T-helper 1 cell treated with Interleukin-12 subunit alpha and Interleukin-12 subunit beta and Interleukin-4 antibody, amounts not matched to agents 30 μg/mL and 1 μg/mL, for 36 hours (primary cell): ENCODE measurements at regions not wholly inside any gene's neighbourhood (a gene's known extent, or its start where the extent isn't known, plus 50 kb on each side); places are given as distances from the start of the nearest gene placed in this dataset.

Experiments used
- H3K27ac Mint-ChIP-seq: one replicate; pipeline ENCODE4 v1.8.0; 2021; ENCODE audit warnings: mild to moderate bottlenecking, mixed read lengths
- H3K27me3 Mint-ChIP-seq: one replicate; pipeline ENCODE4 v1.8.0; 2021; ENCODE audit warnings: low read depth, mixed read lengths
- H3K36me3 Mint-ChIP-seq: one replicate; pipeline ENCODE4 v1.8.0; 2021; ENCODE audit warnings: low read depth, mixed read lengths
- H3K4me1 Mint-ChIP-seq: one replicate; pipeline ENCODE4 v1.8.0; 2021; ENCODE audit warnings: low read depth, mixed read lengths
- H3K4me3 Mint-ChIP-seq: one replicate; pipeline ENCODE4 v1.8.0; 2021; ENCODE audit warnings: mild to moderate bottlenecking, moderate library complexity, mixed read lengths
- H3K9me3 Mint-ChIP-seq: one replicate; pipeline ENCODE4 v1.8.0; 2021; ENCODE audit warnings: mixed read lengths

GRCh38 chr2:784753-785152 lies 107.5 kb upstream of the TMEM18 start:
- Mint-ChIP-seq H3K4me1 (no peaks in the 10 kb centered on the region), H3K4me3 (no peak overlapping the region), H3K27me3 (no peaks in the 10 kb centered on the region), H3K36me3 (no peaks in the 10 kb centered on the region), H3K9me3 (peaks cover 7% of the 10 kb centered on the region), H3K27ac (no peak overlapping the region)

GRCh38 chr2:780581-780980 lies 103.4 kb upstream of the TMEM18 start:
- H3K27me3 Mint-ChIP-seq = no peaks in the 10 kb centered on the region
- H3K9me3 Mint-ChIP-seq = no peaks in the 10 kb centered on the region
- no peaks in the 10 kb centered on the region for H3K4me1 Mint-ChIP-seq
- no peak overlapping the region for H3K27ac Mint-ChIP-seq
- no peak overlapping the region for H3K4me3 Mint-ChIP-seq
- no peaks in the 10 kb centered on the region for H3K36me3 Mint-ChIP-seq

- Mint-ChIP-seq H3K4me3 (no peak overlapping the region), H3K4me1 (no peaks in the 10 kb centered on the region), H3K36me3 (no peaks in the 10 kb centered on the region), H3K9me3 (no peaks in the 10 kb centered on the region), H3K27me3 (no peaks in the 10 kb centered on the region), H3K27ac (no peak overlapping the region)
Observed at GRCh38 chr2:780002-780401, 102.8 kb upstream of the TMEM18 start.

- no peaks in the 10 kb centered on the region for H3K27me3 Mint-ChIP-seq
- no peaks in the 10 kb centered on the region for H3K9me3 Mint-ChIP-seq
- H3K27ac Mint-ChIP-seq = no peak overlapping the region
- no peaks in the 10 kb centered on the region for H3K4me1 Mint-ChIP-seq
- H3K36me3 Mint-ChIP-seq = no peaks in the 10 kb centered on the region
- H3K4me3 Mint-ChIP-seq = no peak overlapping the region
Observed at GRCh38 chr2:778731-779350, 101.6 kb upstream of the TMEM18 start.

GRCh38 chr2:777546-777945 lies 100.3 kb upstream of the TMEM18 start:
- H3K36me3 Mint-ChIP-seq = no peaks in the 10 kb centered on the region
- H3K4me3 Mint-ChIP-seq = no peak overlapping the region
- H3K4me1 Mint-ChIP-seq = no peaks in the 10 kb centered on the region
- H3K27ac Mint-ChIP-seq = no peak overlapping the region
- no peaks in the 10 kb centered on the region for H3K9me3 Mint-ChIP-seq
- no peaks in the 10 kb centered on the region for H3K27me3 Mint-ChIP-seq

- Mint-ChIP-seq H3K36me3 (no peaks in the 10 kb centered on the region), H3K9me3 (no peaks in the 10 kb centered on the region), H3K4me1 (no peaks in the 10 kb centered on the region), H3K4me3 (no peak overlapping the region), H3K27ac (no peak overlapping the region), H3K27me3 (no peaks in the 10 kb centered on the region)
Observed at GRCh38 chr2:777051-777450, 99.8 kb upstream of the TMEM18 start.

GRCh38 chr2:776487-776886 lies 99.3 kb upstream of the TMEM18 start:
- Mint-ChIP-seq H3K4me3 (no peak overlapping the region), H3K36me3 (no peaks in the 10 kb centered on the region), H3K27ac (no peak overlapping the region), H3K9me3 (no peaks in the 10 kb centered on the region), H3K4me1 (no peaks in the 10 kb centered on the region), H3K27me3 (no peaks in the 10 kb centered on the region)

- no peaks in the 10 kb centered on the region for H3K4me1 Mint-ChIP-seq
- H3K9me3 Mint-ChIP-seq = no peaks in the 10 kb centered on the region
- no peak overlapping the region for H3K27ac Mint-ChIP-seq
- H3K27me3 Mint-ChIP-seq = no peaks in the 10 kb centered on the region
- no peak overlapping the region for H3K4me3 Mint-ChIP-seq
- no peaks in the 10 kb centered on the region for H3K36me3 Mint-ChIP-seq
Observed at GRCh38 chr2:776038-776437, 98.8 kb upstream of the TMEM18 start.

- H3K27ac Mint-ChIP-seq = no peak overlapping the region
- no peaks in the 10 kb centered on the region for H3K27me3 Mint-ChIP-seq
- no peaks in the 10 kb centered on the region for H3K9me3 Mint-ChIP-seq
- no peak overlapping the region for H3K4me3 Mint-ChIP-seq
- no peaks in the 10 kb centered on the region for H3K36me3 Mint-ChIP-seq
- peaks cover 6% of the 10 kb centered on the region for H3K4me1 Mint-ChIP-seq
Observed at GRCh38 chr2:774436-774835, 97.2 kb upstream of the TMEM18 start.

- Mint-ChIP-seq H3K4me3 (no peak overlapping the region), H3K4me1 (peaks cover 6% of the 10 kb centered on the region), H3K9me3 (peaks cover 7% of the 10 kb centered on the region), H3K27ac (no peak overlapping the region), H3K36me3 (peaks cover 3% of the 10 kb centered on the region), H3K27me3 (no peaks in the 10 kb centered on the region)
Observed at GRCh38 chr2:773256-774160, 96.3 kb upstream of the TMEM18 start.

- no peak overlapping the region for H3K4me3 Mint-ChIP-seq
- peaks cover 3% of the 10 kb centered on the region for H3K36me3 Mint-ChIP-seq
- H3K4me1 Mint-ChIP-seq = peaks cover 7% of the 10 kb centered on the region
- H3K27me3 Mint-ChIP-seq = no peaks in the 10 kb centered on the region
- no peak overlapping the region for H3K27ac Mint-ChIP-seq
- H3K9me3 Mint-ChIP-seq = peaks cover 10% of the 10 kb centered on the region
Observed at GRCh38 chr2:771538-771937, 94.3 kb upstream of the TMEM18 start.

GRCh38 chr2:770776-771175 lies 93.6 kb upstream of the TMEM18 start:
- peaks cover 3% of the 10 kb centered on the region for H3K36me3 Mint-ChIP-seq
- H3K4me3 Mint-ChIP-seq = no peak overlapping the region
- H3K27me3 Mint-ChIP-seq = no peaks in the 10 kb centered on the region
- peaks cover 10% of the 10 kb centered on the region for H3K9me3 Mint-ChIP-seq
- H3K4me1 Mint-ChIP-seq = peaks cover 8% of the 10 kb centered on the region
- no peak overlapping the region for H3K27ac Mint-ChIP-seq

- Mint-ChIP-seq H3K4me3 (no peak overlapping the region), H3K27me3 (no peaks in the 10 kb centered on the region), H3K4me1 (peaks cover 8% of the 10 kb centered on the region), H3K36me3 (peaks cover 3% of the 10 kb centered on the region), H3K27ac (no peak overlapping the region), H3K9me3 (peaks cover 10% of the 10 kb centered on the region)
Observed at GRCh38 chr2:769771-770170, 92.6 kb upstream of the TMEM18 start.

- Mint-ChIP-seq H3K4me3 (no peak overlapping the region), H3K4me1 (peaks cover 8% of the 10 kb centered on the region), H3K27ac (no peak overlapping the region)
Observed at GRCh38 chr2:768451-768850, 91.2 kb upstream of the TMEM18 start.

GRCh38 chr2:767944-768343 lies 90.7 kb upstream of the TMEM18 start:
- H3K4me3 Mint-ChIP-seq = no peak overlapping the region
- H3K4me1 Mint-ChIP-seq = peaks cover 8% of the 10 kb centered on the region
- H3K9me3 Mint-ChIP-seq = peaks cover 10% of the 10 kb centered on the region
- H3K36me3 Mint-ChIP-seq = peaks cover 3% of the 10 kb centered on the region
- H3K27me3 Mint-ChIP-seq = peaks cover 3% of the 10 kb centered on the region
- no peak overlapping the region for H3K27ac Mint-ChIP-seq

More at GRCh38 chr2:768451-768850, 91.2 kb upstream of the TMEM18 start:
- H3K27me3 Mint-ChIP-seq = peaks cover under 1% of the 10 kb centered on the region
- peaks cover 3% of the 10 kb centered on the region for H3K36me3 Mint-ChIP-seq
- peaks cover 10% of the 10 kb centered on the region for H3K9me3 Mint-ChIP-seq
